SK-N-SH (cell line): ENCODE measurements at regions not wholly inside any gene's neighbourhood (a gene's known extent, or its start where the extent isn't known, plus 50 kb on each side); places are given as distances from the start of the nearest gene placed in this dataset.

Source experiments
- CTCF ChIA-PET: fragments of 300-600, 350-600 bp; formaldehyde crosslinking; extraction: SDS; loops from one replicate; lab custom pipeline; 2021; lab: Yijun Ruan, JAX
- POLR2A ChIA-PET: fragments of 350-600 bp; sonication (Branson Sonifier 250); formaldehyde crosslinking; extraction: SDS; loops from one replicate; lab custom pipeline; 2020; ENCODE audit warnings: antibody characterized with exemption, inconsistent platforms; lab: Yijun Ruan, JAX
- DNase-seq: peaks from one replicate; pipeline ENCODE4 v3.0.0; 2012
- H2AFZ ChIP-seq: fragments of 200-600 bp; sonication (generic); 2 replicates; pipeline ENCODE4 v1.8.1; 2016; ENCODE audit warnings: antibody characterized with exemption, mild to moderate bottlenecking, low read depth
- H3F3A ChIP-seq: fragments of 200-600 bp; sonication (generic); replicated peaks from 2 replicates; pipeline ENCODE3; 2016; ENCODE audit warnings: antibody characterized with exemption, mild to moderate bottlenecking; ENCODE audit not compliant: insufficient read depth
- H3K27ac ChIP-seq, 2 experiments: fragments of 200-500 bp in 1 of 2; fragments of 200-600 bp in 1 of 2; sonication (Bioruptor generic) in 1 of 2; sonication (generic), shearing (Covaris generic) in 1 of 2; 2 replicates each; pipeline versions ENCODE4 v1.5.1 to v1.6.1; 2014 to 2016; ENCODE audit warnings: low read depth in 2 of 2, inconsistent platforms in 1 of 2, low read length in 1 of 2, mild to moderate bottlenecking in 1 of 2, mixed read lengths in 1 of 2
- H3K27me3 ChIP-seq: fragments of 200-600 bp; sonication (generic), shearing (Covaris generic); 2 replicates; pipeline ENCODE4 v1.6.1; 2016; ENCODE audit warnings: mixed run types; ENCODE audit not compliant: insufficient read depth
- H3K36me3 ChIP-seq, 2 experiments: fragments of 200-500 bp in 1 of 2; fragments of 200-600 bp in 1 of 2; sonication (Bioruptor generic) in 1 of 2; sonication (generic) in 1 of 2; replicated peaks in 1 of 2; 2 replicates each; pipeline versions ENCODE3 to v1.5.1; 2014 to 2016; ENCODE audit warnings: low read length in 1 of 2, mild to moderate bottlenecking in 1 of 2; ENCODE audit not compliant: insufficient read depth in 2 of 2, control insufficient read depth in 1 of 2
- H3K4me1 ChIP-seq, 2 experiments: fragments of 200-500 bp in 1 of 2; fragments of 200-600 bp in 1 of 2; sonication (Bioruptor generic) in 1 of 2; sonication (generic), shearing (Covaris generic) in 1 of 2; 2 replicates each; pipeline versions ENCODE4 v1.5.1 to v1.6.1; 2014 to 2016; ENCODE audit warnings: low read depth in 1 of 2, low read length in 1 of 2, mixed run types in 1 of 2; ENCODE audit not compliant: insufficient read depth in 2 of 2, control insufficient read depth in 1 of 2
- H3K4me2 ChIP-seq: fragments of 200-600 bp; sonication (generic), shearing (Covaris generic); 2 replicates; pipeline ENCODE4 v1.6.1; 2017; ENCODE audit warnings: mixed run types
- H3K4me3 ChIP-seq, 2 experiments: fragments of 200-500 bp in 1 of 2; fragments of 200-600 bp in 1 of 2; sonication (Bioruptor generic) in 1 of 2; sonication (generic), shearing (Covaris generic) in 1 of 2; 2 replicates each; pipeline versions ENCODE4 v1.5.1 to v1.8.1; 2014 to 2016; ENCODE audit warnings: low read depth in 2 of 2, inconsistent platforms in 1 of 2, low read length in 1 of 2, mild to moderate bottlenecking in 1 of 2, mixed read lengths in 1 of 2, moderate library complexity in 1 of 2
- H3K79me2 ChIP-seq: fragments of 200-600 bp; sonication (generic); 2 replicates; pipeline ENCODE4 v1.8.1; 2017; ENCODE audit warnings: mild to moderate bottlenecking; ENCODE audit not compliant: insufficient read depth
- H3K9ac ChIP-seq: fragments of 200-600 bp; sonication (generic); 2 replicates; pipeline ENCODE4 v1.6.1; 2017; ENCODE audit warnings: mixed run types
- H3K9me2 ChIP-seq: fragments of 200-600 bp; sonication (generic); 2 replicates; pipeline ENCODE4 v1.6.1; 2017; ENCODE audit warnings: mixed run types
- H3K9me3 ChIP-seq: fragments of 200-600 bp; sonication (generic); 2 replicates; pipeline ENCODE4 v1.6.1; 2017; ENCODE audit warnings: mixed run types, mild to moderate bottlenecking, moderate library complexity
- H4K20me1 ChIP-seq: fragments of 200-600 bp; sonication (generic); 2 replicates; pipeline ENCODE4 v1.6.1; 2017; ENCODE audit warnings: mild to moderate bottlenecking, mixed run types; ENCODE audit not compliant: insufficient read depth
- EZH2phosphoT487 ChIP-seq: fragments of 200-600 bp; sonication (generic); IDR thresholded peaks from 2 replicates; pipeline ENCODE4 v1.6.1; 2017; ENCODE audit warnings: low read depth, mixed run types, mild to moderate bottlenecking, antibody characterized with exemption, moderate library complexity, borderline replicate concordance
- FOSL2 ChIP-seq: IDR thresholded peaks from 2 replicates; pipeline ENCODE4 v1.4.0; 2012; ENCODE audit warnings: low read depth, mild to moderate bottlenecking, moderate library complexity, borderline replicate concordance
- FOXM1 ChIP-seq: IDR thresholded peaks from 2 replicates; pipeline ENCODE4 v1.4.0; 2012; ENCODE audit warnings: low read depth, mild to moderate bottlenecking
- GATA2 ChIP-seq: sonication (generic); formaldehyde crosslinking; IDR thresholded peaks from 2 replicates; pipeline ENCODE4 v1.5.0; 2020; ENCODE audit warnings: mild to moderate bottlenecking, missing genetic modification reagents
- MEF2A ChIP-seq: IDR thresholded peaks from 2 replicates; pipeline ENCODE4 v1.4.0; 2012; ENCODE audit warnings: low read depth, borderline replicate concordance
- NRF1 ChIP-seq: IDR thresholded peaks from 2 replicates; pipeline ENCODE4 v1.6.1; 2012; ENCODE audit warnings: low read depth, mild to moderate bottlenecking, low read length
- POLR2AphosphoS5 ChIP-seq: IDR thresholded peaks from 2 replicates; pipeline ENCODE4 v1.6.1; 2012; ENCODE audit warnings: low read depth, low read length
- RAD21 ChIP-seq: IDR thresholded peaks from 2 replicates; pipeline ENCODE4 v1.6.1; 2012; ENCODE audit warnings: mild to moderate bottlenecking, low read length
- RFX5 ChIP-seq: IDR thresholded peaks from 2 replicates; pipeline ENCODE4 v1.6.1; 2012; ENCODE audit warnings: mild to moderate bottlenecking, improper control_type of control experiment, low read length
- RXRA ChIP-seq: IDR thresholded peaks from 2 replicates; pipeline ENCODE4 v1.4.0; 2012; ENCODE audit warnings: low read depth, mild to moderate bottlenecking, borderline replicate concordance
- SIN3A ChIP-seq: IDR thresholded peaks from 2 replicates; pipeline ENCODE4 v1.6.1; 2012; ENCODE audit warnings: low read depth, mild to moderate bottlenecking, low read length, moderate library complexity, borderline replicate concordance
- SMC3 ChIP-seq: IDR thresholded peaks from 2 replicates; pipeline ENCODE4 v1.6.1; 2012; ENCODE audit warnings: low read depth, low read length, improper control_type of control experiment
- TCF12 ChIP-seq: IDR thresholded peaks from 2 replicates; pipeline ENCODE4 v1.4.0; 2012
- USF1 ChIP-seq: IDR thresholded peaks from 2 replicates; pipeline ENCODE4 v1.4.0; 2012; ENCODE audit warnings: low read depth, borderline replicate concordance
- YY1 ChIP-seq: IDR thresholded peaks from 2 replicates; pipeline ENCODE4 v1.4.0; 2012; ENCODE audit warnings: low read depth, mild to moderate bottlenecking
- ZBTB33 ChIP-seq: IDR thresholded peaks from 2 replicates; pipeline ENCODE4 v1.4.0; 2012; ENCODE audit warnings: low read depth, borderline replicate concordance
- WGBS: methylation state at CpG from one replicate; pipeline ENCODE4 v1.1.6; 2017; ENCODE audit warnings: low lambda C conversion rate; 5-methylcytosine and 5-hydroxymethylcytosine counted together
- TF ChIP-seq, protein P1 (sequence below): IDR thresholded peaks from 2 replicates; pipeline ENCODE4 v1.4.0; 2012; ENCODE audit warnings: low read depth
- TF ChIP-seq, protein P2 (sequence below): IDR thresholded peaks from 2 replicates; pipeline ENCODE4; 2012

DNA sequence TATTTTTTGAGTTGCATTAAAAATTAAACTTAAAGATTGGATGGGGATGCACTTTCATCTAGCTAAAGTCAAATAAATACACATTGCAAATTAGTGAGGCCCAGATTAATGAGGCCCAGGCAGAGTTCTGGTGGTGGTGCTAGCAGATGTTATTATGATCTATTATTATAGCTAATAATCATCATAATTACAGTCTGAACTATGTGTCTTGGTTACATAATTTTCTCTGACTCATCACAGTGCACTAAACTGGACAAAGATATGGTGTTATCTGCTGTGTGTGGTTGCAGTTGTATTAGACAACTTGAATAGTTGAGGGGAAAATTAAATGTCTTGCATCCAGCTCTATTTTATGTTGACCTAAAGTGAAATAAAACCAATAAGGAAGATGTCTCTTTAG is 568.8 kb downstream of the TLR4 start:
- Histone ChIP-seq H2AFZ (no peak overlapping the region), H3K27me3 (no peaks in the 10 kb centered on the region), H3K36me3 (no peaks in the 10 kb centered on the region), H3F3A (no peaks in the 10 kb centered on the region), H3K9me3 (no peaks in the 10 kb centered on the region), H3K27ac (no peak overlapping the region), H3K4me3 (no peak overlapping the region), H3K79me2 (no peaks in the 10 kb centered on the region)
- POLR2A ChIA-PET = no interaction called here
- DNase-seq = no peak
- CTCF ChIA-PET = interaction anchor here (0.9 to 1.6 kb wide), 3 partner anchors 17 to 50 kb away, joined by 3 read pairs; no protein-coding TSS in a partner anchor
- no peak for TF ChIP-seq RXRA
- TF ChIP-seq, protein P1, sequence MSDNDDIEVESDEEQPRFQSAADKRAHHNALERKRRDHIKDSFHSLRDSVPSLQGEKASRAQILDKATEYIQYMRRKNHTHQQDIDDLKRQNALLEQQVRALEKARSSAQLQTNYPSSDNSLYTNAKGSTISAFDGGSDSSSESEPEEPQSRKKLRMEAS = no peak
- no peak for TF ChIP-seq RFX5
- TF ChIP-seq YY1 = no peak
- TF ChIP-seq ZBTB33 = no peak
- TF ChIP-seq FOXM1 = no peak
- no peak for TF ChIP-seq RAD21
- TF ChIP-seq TCF12 = no peak
- TF ChIP-seq POLR2AphosphoS5 = no peak
- no peak for TF ChIP-seq EZH2phosphoT487
- no peak for TF ChIP-seq FOSL2
- TF ChIP-seq GATA2 (CRISPR knock-in tag) = no peak
- TF ChIP-seq, protein P2, sequence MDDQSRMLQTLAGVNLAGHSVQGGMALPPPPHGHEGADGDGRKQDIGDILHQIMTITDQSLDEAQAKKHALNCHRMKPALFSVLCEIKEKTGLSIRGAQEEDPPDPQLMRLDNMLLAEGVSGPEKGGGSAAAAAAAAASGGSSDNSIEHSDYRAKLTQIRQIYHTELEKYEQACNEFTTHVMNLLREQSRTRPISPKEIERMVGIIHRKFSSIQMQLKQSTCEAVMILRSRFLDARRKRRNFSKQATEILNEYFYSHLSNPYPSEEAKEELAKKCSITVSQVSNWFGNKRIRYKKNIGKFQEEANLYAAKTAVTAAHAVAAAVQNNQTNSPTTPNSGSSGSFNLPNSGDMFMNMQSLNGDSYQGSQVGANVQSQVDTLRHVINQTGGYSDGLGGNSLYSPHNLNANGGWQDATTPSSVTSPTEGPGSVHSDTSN = no peak
- TF ChIP-seq, all 33 proteins: peak for 0
- no peaks in the 10 kb centered on the region for H3K9me2 ChIP-seq
- H3K9ac ChIP-seq = no peak overlapping the region
- H3K4me1 ChIP-seq = no peaks in the 10 kb centered on the region
- H4K20me1 ChIP-seq = no peaks in the 10 kb centered on the region
- H3K4me2 ChIP-seq = no peak overlapping the region

- WGBS = 41% methylated on average over 6 of the region's 6 CpGs
- H3K9me3 ChIP-seq = no peaks in the 10 kb centered on the region
- H3K9me2 ChIP-seq = no peaks in the 10 kb centered on the region
- H3K4me1 ChIP-seq = no peaks in the 10 kb centered on the region
- CTCF ChIA-PET = interaction anchor here (1.2 kb wide), 1 partner anchor 13 kb away, joined by 3 read pairs; no protein-coding TSS in a partner anchor
- H3K79me2 ChIP-seq = no peaks in the 10 kb centered on the region
- H3K4me3 ChIP-seq = no peak overlapping the region
- no peak for TF ChIP-seq SIN3A
- no peak for TF ChIP-seq EZH2phosphoT487
- no peak for TF ChIP-seq SMC3
- no peak for TF ChIP-seq RFX5
- TF ChIP-seq TCF12 = no peak
- TF ChIP-seq YY1 = no peak
- TF ChIP-seq RAD21 = no peak
- TF ChIP-seq FOXM1 = no peak
- TF ChIP-seq NRF1 = no peak
- TF ChIP-seq RXRA = no peak
- TF ChIP-seq, protein P2 = no peak
- no peak for TF ChIP-seq MEF2A
- TF ChIP-seq USF1 = no peak
- H2AFZ ChIP-seq = no peak overlapping the region
- no peaks in the 10 kb centered on the region for H3K36me3 ChIP-seq
- no peak overlapping the region for H3K9ac ChIP-seq
- no peak overlapping the region for H3K27ac ChIP-seq
- H3F3A ChIP-seq = no peaks in the 10 kb centered on the region
- POLR2A ChIA-PET = no interaction called here
- no peaks in the 10 kb centered on the region for H4K20me1 ChIP-seq
- H3K27me3 ChIP-seq = no peaks in the 10 kb centered on the region
- no peak overlapping the region for H3K4me2 ChIP-seq
- DNase-seq = no peak
Observed at GRCh38 chr9:118276784-118277183, 572.6 kb downstream of the TLR4 start.
